Testis (tissue), 2 donors: ENCODE measurements at regions not wholly inside any gene's neighbourhood (a gene's known extent, or its start where the extent isn't known, plus 50 kb on each side); places are given as distances from the start of the nearest gene placed in this dataset.

Experiments used
- CTCF ChIP-seq, 3 experiments: fragments of 450-650 bp in 2 of 3; fragments of 200-600 bp in 1 of 3; sonication (generic) in 1 of 3; IDR thresholded peaks; one replicate each; pipeline ENCODE4 v1.5.1; 2016 to 2019; ENCODE audit warnings: antibody characterized with exemption in 3 of 3, mild to moderate bottlenecking in 2 of 3, moderate library complexity in 1 of 3
- POLR2A ChIP-seq: fragments of 450-650 bp; IDR thresholded peaks from one replicate; pipeline ENCODE4 v1.6.1; 2017; ENCODE audit warnings: antibody characterized with exemption, mild to moderate bottlenecking, moderate library complexity

GRCh38 chr15:62637950-62638619 lies 404.5 kb upstream of the TPM1 start:
- TF ChIP-seq CTCF (IDR thresholded peaks at IDR 0.05) (no peak), POLR2A (no peak)
